ENCODE measurements at regions not wholly inside any gene's neighbourhood (a gene's known extent, or its start where the extent isn't known, plus 50 kb on each side); places are given as distances from the start of the nearest gene placed in this dataset.

- Histone ChIP-seq H2AFZ (ENCODE audit: low read depth) (no peak overlapping the region), H3K27me3 (ENCODE audit: insufficient read depth, low read depth) (no peaks in the 10 kb centered on the region), H3K27ac (no peak overlapping the region), H3K4me2 (no peak overlapping the region), H4K20me1 (ENCODE audit: insufficient read depth) (no peaks in the 10 kb centered on the region), H3K4me3 (IDR thresholded peaks at IDR 0.05; ENCODE audit: insufficient read depth, low read depth, low read length) (no peak overlapping the region), H3K9ac (no peak overlapping the region), H3K36me3 (ENCODE audit: insufficient read depth) (no peaks in the 10 kb centered on the region), H3K4me1 (ENCODE audit: low read depth, poor library complexity, severe bottlenecking) (no peaks in the 10 kb centered on the region), H3K79me2 (ENCODE audit: insufficient read depth, low read depth) (no peaks in the 10 kb centered on the region)
- TF ChIP-seq, protein P1, sequence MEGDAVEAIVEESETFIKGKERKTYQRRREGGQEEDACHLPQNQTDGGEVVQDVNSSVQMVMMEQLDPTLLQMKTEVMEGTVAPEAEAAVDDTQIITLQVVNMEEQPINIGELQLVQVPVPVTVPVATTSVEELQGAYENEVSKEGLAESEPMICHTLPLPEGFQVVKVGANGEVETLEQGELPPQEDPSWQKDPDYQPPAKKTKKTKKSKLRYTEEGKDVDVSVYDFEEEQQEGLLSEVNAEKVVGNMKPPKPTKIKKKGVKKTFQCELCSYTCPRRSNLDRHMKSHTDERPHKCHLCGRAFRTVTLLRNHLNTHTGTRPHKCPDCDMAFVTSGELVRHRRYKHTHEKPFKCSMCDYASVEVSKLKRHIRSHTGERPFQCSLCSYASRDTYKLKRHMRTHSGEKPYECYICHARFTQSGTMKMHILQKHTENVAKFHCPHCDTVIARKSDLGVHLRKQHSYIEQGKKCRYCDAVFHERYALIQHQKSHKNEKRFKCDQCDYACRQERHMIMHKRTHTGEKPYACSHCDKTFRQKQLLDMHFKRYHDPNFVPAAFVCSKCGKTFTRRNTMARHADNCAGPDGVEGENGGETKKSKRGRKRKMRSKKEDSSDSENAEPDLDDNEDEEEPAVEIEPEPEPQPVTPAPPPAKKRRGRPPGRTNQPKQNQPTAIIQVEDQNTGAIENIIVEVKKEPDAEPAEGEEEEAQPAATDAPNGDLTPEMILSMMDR (conservative IDR thresholded peaks at IDR 0.05; ENCODE audit: low read depth, low read length), result no peak
These were observed 524.5 kb downstream of the KLF5 start for GRCh38 chr13:73583331-73583730.

GRCh38 chr13:73580513-73581267, 521.9 kb downstream of the KLF5 start:
- H3K27ac ChIP-seq, result no peak overlapping the region
- H3K79me2 ChIP-seq (ENCODE audit: insufficient read depth, low read depth), result no peaks in the 10 kb centered on the region
- TF ChIP-seq, protein P1 (conservative IDR thresholded peaks at IDR 0.05; ENCODE audit: low read depth, low read length), result no peak
- no peaks in the 10 kb centered on the region for H3K4me1 ChIP-seq (ENCODE audit: low read depth, poor library complexity, severe bottlenecking)
- H2AFZ ChIP-seq (ENCODE audit: low read depth), result no peak overlapping the region
- H3K36me3 ChIP-seq (ENCODE audit: insufficient read depth), result no peaks in the 10 kb centered on the region
- no peak overlapping the region for H3K9ac ChIP-seq
- no peaks in the 10 kb centered on the region for H4K20me1 ChIP-seq (ENCODE audit: insufficient read depth)
- no peak overlapping the region for H3K4me2 ChIP-seq
- no peak overlapping the region for H3K4me3 ChIP-seq (IDR thresholded peaks at IDR 0.05; ENCODE audit: insufficient read depth, low read depth, low read length)
- H3K27me3 ChIP-seq (ENCODE audit: insufficient read depth, low read depth), result no peaks in the 10 kb centered on the region

GRCh38 chr13:73579574-73580274, 520.9 kb downstream of the KLF5 start:
- Histone ChIP-seq H3K9ac (no peak overlapping the region), H4K20me1 (ENCODE audit: insufficient read depth) (no peaks in the 10 kb centered on the region), H3K36me3 (ENCODE audit: insufficient read depth) (no peaks in the 10 kb centered on the region), H3K4me1 (ENCODE audit: low read depth, poor library complexity, severe bottlenecking) (no peaks in the 10 kb centered on the region), H3K79me2 (ENCODE audit: insufficient read depth, low read depth) (no peaks in the 10 kb centered on the region), H3K4me3 (IDR thresholded peaks at IDR 0.05; ENCODE audit: insufficient read depth, low read depth, low read length) (no peak overlapping the region), H2AFZ (ENCODE audit: low read depth) (no peak overlapping the region), H3K27ac (no peak overlapping the region), H3K4me2 (no peak overlapping the region), H3K27me3 (ENCODE audit: insufficient read depth, low read depth) (no peaks in the 10 kb centered on the region)
- TF ChIP-seq, protein P1 (conservative IDR thresholded peaks at IDR 0.05; ENCODE audit: low read depth, low read length), result no peak

- H3K4me2 ChIP-seq, result no peak overlapping the region
- H3K4me3 ChIP-seq (IDR thresholded peaks at IDR 0.05; ENCODE audit: insufficient read depth, low read depth, low read length), result no peak overlapping the region
- no peaks in the 10 kb centered on the region for H3K36me3 ChIP-seq (ENCODE audit: insufficient read depth)
- no peaks in the 10 kb centered on the region for H3K4me1 ChIP-seq (ENCODE audit: low read depth, poor library complexity, severe bottlenecking)
- H4K20me1 ChIP-seq (ENCODE audit: insufficient read depth), result no peaks in the 10 kb centered on the region
- no peaks in the 10 kb centered on the region for H3K79me2 ChIP-seq (ENCODE audit: insufficient read depth, low read depth)
- no peaks in the 10 kb centered on the region for H3K27me3 ChIP-seq (ENCODE audit: insufficient read depth, low read depth)
- no peak overlapping the region for H3K27ac ChIP-seq
- TF ChIP-seq, protein P1 (conservative IDR thresholded peaks at IDR 0.05; ENCODE audit: low read depth, low read length), result no peak
- H2AFZ ChIP-seq (ENCODE audit: low read depth), result no peak overlapping the region
- H3K9ac ChIP-seq, result no peak overlapping the region
These were observed 519.6 kb downstream of the KLF5 start for GRCh38 chr13:73578251-73578875.
